Stimulated activated CD4-positive, alpha-beta T cell treated with anti-CD3 and anti-CD28 coated beads, TNF-alpha, amount 100 ng/mL, for 4 hours (primary cell): ENCODE measurements at regions not wholly inside any gene's neighbourhood (a gene's known extent, or its start where the extent isn't known, plus 50 kb on each side); places are given as distances from the start of the nearest gene placed in this dataset.
"Not testable (repeated sequence)": the region's sequence is repeated elsewhere in the genome, so short reads cannot be mapped to it uniquely, and the experiment has no call there.

ENCODE experiments used
- DNase-seq, 3 experiments: peaks; one replicate each; pipeline ENCODE4 v3.0.0-alpha.2; 2020; ENCODE audit warnings: low read depth in 3 of 3

GRCh38 chr5:117433818-117434217 is 859.2 kb upstream of the SEMA6A start:
- DNase-seq: no peak

GRCh38 chr5:117431091-117431490 is 856.5 kb upstream of the SEMA6A start:
- no peak for DNase-seq

GRCh38 chr5:117425163-117425562 is 850.5 kb upstream of the SEMA6A start:
- DNase-seq: no peak

GRCh38 chr5:117424559-117424958 is 849.9 kb upstream of the SEMA6A start:
- no peak for DNase-seq

GRCh38 chr5:117417501-117417900 is 842.9 kb upstream of the SEMA6A start:
- DNase-seq: no peak

- no peak for DNase-seq
Measured at GRCh38 chr5:117414926-117415325, 840.3 kb upstream of the SEMA6A start.

GRCh38 chr5:117411701-117412100 is 837.1 kb upstream of the SEMA6A start:
- DNase-seq: no peak

GRCh38 chr5:117405197-117405596 is 830.6 kb upstream of the SEMA6A start:
- no peak for DNase-seq

GRCh38 chr5:117394506-117395157 is 820.0 kb upstream of the SEMA6A start:
- no peak for DNase-seq

- no peak for DNase-seq
Measured at GRCh38 chr5:117393125-117393524, 818.5 kb upstream of the SEMA6A start.

GRCh38 chr5:117380316-117380715 is 805.7 kb upstream of the SEMA6A start:
- DNase-seq: no peak

GRCh38 chr5:117379521-117379920 is 804.9 kb upstream of the SEMA6A start:
- DNase-seq: no peak

- no peak for DNase-seq
Measured at GRCh38 chr5:117376748-117377147, 802.1 kb upstream of the SEMA6A start.

- no peak for DNase-seq
Measured at GRCh38 chr5:117359895-117360294, 785.3 kb upstream of the SEMA6A start.

- no peak for DNase-seq
Measured at GRCh38 chr5:117357886-117358285, 783.3 kb upstream of the SEMA6A start.

GRCh38 chr5:117347280-117347679 is 772.7 kb upstream of the SEMA6A start:
- no peak for DNase-seq

GRCh38 chr5:117343726-117344125 is 769.1 kb upstream of the SEMA6A start:
- DNase-seq: not testable (repeated sequence)

GRCh38 chr5:117337064-117337749 is 762.6 kb upstream of the SEMA6A start:
- no peak for DNase-seq

- no peak for DNase-seq
Measured at GRCh38 chr5:117336208-117336607, 761.6 kb upstream of the SEMA6A start.

- DNase-seq: no peak
Measured at GRCh38 chr5:117333011-117333410, 758.4 kb upstream of the SEMA6A start.

GRCh38 chr5:117332341-117332740 is 757.7 kb upstream of the SEMA6A start:
- no peak for DNase-seq

- DNase-seq: no peak
Measured at GRCh38 chr5:117327511-117327910, 752.9 kb upstream of the SEMA6A start.

GRCh38 chr5:117326997-117327396 is 752.4 kb upstream of the SEMA6A start:
- DNase-seq: no peak

GRCh38 chr5:117318528-117318927 is 743.9 kb upstream of the SEMA6A start:
- DNase-seq: no peak
